ENCODE measurements at regions not wholly inside any gene's neighbourhood (a gene's known extent, or its start where the extent isn't known, plus 50 kb on each side); places are given as distances from the start of the nearest gene placed in this dataset.

DNA sequence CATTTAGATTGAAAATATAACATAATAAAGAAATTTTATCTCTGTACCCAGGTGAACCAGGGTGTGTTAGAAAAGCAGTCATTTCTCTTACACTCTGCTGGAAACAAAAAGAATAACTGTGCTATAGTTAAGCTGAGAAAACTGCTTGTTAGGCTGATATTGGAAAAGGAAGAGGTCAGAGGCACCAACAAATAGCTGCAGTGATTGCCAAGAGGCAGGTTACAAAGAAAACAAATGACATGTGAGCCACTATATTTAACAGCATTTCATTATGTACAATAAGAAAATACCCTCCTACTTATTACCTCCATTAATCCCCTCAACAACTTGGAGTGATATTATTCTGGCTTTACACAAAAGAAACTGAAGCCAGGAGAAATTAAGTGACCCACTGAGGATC is 607.9 kb upstream of the TLE4 start:
- H3K4me3 ChIP-seq: no peak overlapping the region

DNA sequence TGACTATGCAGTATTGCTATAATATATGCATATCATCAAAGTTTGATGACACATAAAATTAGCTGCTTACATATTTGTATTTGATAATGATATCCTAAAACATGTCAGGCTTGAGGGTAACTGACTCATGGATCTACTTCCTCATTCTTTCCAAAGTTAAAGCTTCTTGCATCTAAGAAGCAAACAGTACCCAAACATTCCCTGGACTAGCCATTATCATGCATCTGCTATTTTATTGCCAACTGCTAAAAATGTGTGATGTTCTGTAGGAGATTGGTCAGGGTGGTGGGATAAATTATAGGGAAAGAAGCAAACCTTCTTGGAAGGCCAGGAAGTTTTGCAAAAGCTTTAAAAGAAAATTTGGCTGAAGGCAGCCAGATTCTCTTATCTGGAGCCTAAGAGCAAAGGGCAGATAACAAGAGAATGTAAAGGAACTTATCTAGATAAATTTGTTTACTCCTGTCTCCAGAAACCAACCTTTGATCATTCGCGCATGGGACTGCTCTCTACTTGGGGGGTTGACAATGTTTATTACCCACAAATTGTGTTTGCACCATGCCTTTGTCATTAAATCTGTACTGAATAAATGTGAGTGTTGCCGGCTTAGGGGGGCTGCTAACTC is 604.1 kb upstream of the TLE4 start:
- no peaks in the 10 kb centered on the region for H3K36me3 ChIP-seq
- H3K4me3 ChIP-seq: no peak overlapping the region
- TF ChIP-seq EP300 (IDR thresholded peaks at IDR 0.05) (no peak), POLR2A (IDR thresholded peaks at IDR 0.05) (no peak)
- TF ChIP-seq, protein P1, sequence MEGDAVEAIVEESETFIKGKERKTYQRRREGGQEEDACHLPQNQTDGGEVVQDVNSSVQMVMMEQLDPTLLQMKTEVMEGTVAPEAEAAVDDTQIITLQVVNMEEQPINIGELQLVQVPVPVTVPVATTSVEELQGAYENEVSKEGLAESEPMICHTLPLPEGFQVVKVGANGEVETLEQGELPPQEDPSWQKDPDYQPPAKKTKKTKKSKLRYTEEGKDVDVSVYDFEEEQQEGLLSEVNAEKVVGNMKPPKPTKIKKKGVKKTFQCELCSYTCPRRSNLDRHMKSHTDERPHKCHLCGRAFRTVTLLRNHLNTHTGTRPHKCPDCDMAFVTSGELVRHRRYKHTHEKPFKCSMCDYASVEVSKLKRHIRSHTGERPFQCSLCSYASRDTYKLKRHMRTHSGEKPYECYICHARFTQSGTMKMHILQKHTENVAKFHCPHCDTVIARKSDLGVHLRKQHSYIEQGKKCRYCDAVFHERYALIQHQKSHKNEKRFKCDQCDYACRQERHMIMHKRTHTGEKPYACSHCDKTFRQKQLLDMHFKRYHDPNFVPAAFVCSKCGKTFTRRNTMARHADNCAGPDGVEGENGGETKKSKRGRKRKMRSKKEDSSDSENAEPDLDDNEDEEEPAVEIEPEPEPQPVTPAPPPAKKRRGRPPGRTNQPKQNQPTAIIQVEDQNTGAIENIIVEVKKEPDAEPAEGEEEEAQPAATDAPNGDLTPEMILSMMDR (IDR thresholded peaks at IDR 0.05): no peak
- no peaks in the 10 kb centered on the region for H3K9me3 ChIP-seq
- H3K27ac ChIP-seq: no peak overlapping the region
- H3K4me1 ChIP-seq: no peaks in the 10 kb centered on the region
- no peak for DNase-seq (ENCODE audit: low spot score in 2 of 2)
- H3K27me3 ChIP-seq: no peaks in the 10 kb centered on the region
- 88 to 91% methylated on average over 3 of the region's 3 CpGs for WGBS, 2 donors

More for the DNA sequence above, 607.9 kb upstream of the TLE4 start:
- TF ChIP-seq EP300 (IDR thresholded peaks at IDR 0.05): no peak
- TF ChIP-seq, protein P1 (IDR thresholded peaks at IDR 0.05): no peak
- TF ChIP-seq POLR2A (IDR thresholded peaks at IDR 0.05): no peak
- DNase-seq (ENCODE audit: low spot score in 2 of 2): no peak
- H3K27ac ChIP-seq: no peak overlapping the region
- peaks cover 0 to 8% (median 0%) of the 10 kb centered on the region in 4 donors for H3K9me3 ChIP-seq
- no peaks in the 10 kb centered on the region for H3K36me3 ChIP-seq
- no peaks in the 10 kb centered on the region for H3K4me1 ChIP-seq
- no peaks in the 10 kb centered on the region for H3K27me3 ChIP-seq

DNA sequence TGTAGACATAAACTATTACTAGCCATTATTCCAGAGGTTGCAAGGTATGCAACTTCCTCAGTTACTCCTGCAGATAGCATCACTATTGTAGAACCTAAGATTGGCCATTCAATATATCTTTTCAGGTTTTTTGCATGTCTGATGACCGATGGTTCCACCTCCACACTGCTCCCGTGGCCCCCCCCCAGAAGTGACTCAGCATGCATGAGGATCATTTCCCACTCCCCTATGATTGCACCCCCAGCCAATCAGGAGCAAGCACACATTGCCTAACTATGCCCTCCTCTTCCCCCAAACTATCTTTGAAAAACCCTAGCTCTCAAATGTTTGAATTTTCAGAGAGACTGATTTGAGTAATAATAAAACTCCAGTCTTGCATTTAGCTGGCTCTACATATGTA is 601.4 kb upstream of the TLE4 start:
- Histone ChIP-seq H3K9me3 (no peaks in the 10 kb centered on the region), H3K27ac (no peak overlapping the region), H3K4me3 (no peak overlapping the region), H3K27me3 (no peaks in the 10 kb centered on the region), H3K36me3 (no peaks in the 10 kb centered on the region), H3K4me1 (no peaks in the 10 kb centered on the region)
- no peak for DNase-seq (ENCODE audit: low spot score in 2 of 2)
- WGBS, 2 donors: 85% methylated on average over 2 of the region's 2 CpGs
- no peak for TF ChIP-seq POLR2A (IDR thresholded peaks at IDR 0.05)
- TF ChIP-seq EP300 (IDR thresholded peaks at IDR 0.05): no peak
- TF ChIP-seq, protein P1 (IDR thresholded peaks at IDR 0.05): no peak

DNA sequence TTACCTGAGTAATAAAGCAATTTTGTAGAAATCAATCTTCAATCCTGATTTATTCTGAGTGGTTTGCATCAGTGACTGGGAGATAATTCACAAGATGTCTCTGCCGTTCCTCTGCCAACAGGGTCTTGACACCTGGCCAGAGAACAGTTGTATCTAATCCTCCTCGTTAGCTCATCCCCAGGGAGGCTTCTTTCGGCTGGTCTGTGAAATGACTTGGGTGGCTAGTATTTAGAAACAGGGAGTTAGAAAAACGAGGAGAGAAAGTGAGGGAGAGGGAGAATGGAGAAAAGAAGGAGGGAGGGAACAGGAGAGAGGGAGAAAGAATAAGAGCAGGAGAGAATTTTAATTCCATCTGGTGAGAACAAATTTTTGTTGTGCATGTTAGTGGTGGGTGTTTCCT is 600.2 kb upstream of the TLE4 start:
- Histone ChIP-seq H3K27ac (no peak overlapping the region), H3K27me3 (no peaks in the 10 kb centered on the region), H3K36me3 (no peaks in the 10 kb centered on the region), H3K4me3 (no peak overlapping the region), H3K4me1 (no peaks in the 10 kb centered on the region), H3K9me3 (no peaks in the 10 kb centered on the region)
- TF ChIP-seq POLR2A (IDR thresholded peaks at IDR 0.05) (no peak), EP300 (IDR thresholded peaks at IDR 0.05) (no peak)
- TF ChIP-seq, protein P1 (IDR thresholded peaks at IDR 0.05): no peak
- no peak for DNase-seq (ENCODE audit: low spot score in 2 of 2)
- 32 to 33% methylated on average over 4 of the region's 4 CpGs for WGBS, 2 donors

DNA sequence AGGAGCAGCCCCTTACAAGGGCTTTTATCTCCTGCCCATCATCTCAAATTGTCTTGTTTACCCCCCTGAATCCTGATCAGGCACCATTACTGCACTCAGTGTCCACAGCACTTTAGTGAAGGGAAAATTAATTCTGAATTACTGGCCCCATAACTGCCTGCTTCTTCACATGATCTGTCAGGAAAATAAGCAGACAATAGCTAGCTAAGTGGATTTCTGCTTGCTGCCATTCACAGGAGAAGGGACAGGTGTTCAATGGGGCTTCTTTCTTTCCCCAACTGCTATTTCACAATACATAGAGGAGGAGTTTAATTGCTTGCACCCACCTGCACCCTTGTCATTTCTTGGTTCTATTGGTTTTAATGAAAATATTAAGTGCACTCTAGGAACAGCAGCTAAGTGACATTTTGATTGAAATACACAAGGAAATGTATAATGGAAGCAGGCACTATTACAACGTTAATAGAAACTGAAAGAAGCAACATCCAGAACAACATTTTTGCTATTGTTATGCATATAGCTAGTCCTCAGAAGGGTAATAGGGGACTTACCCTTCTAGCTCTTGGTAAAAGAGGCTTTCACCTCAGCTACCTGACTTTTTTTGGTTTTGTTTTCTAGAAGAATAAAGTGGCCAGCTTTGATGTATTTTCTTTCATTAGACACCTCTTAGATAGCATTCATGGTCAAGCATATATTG is 599.3 kb upstream of the TLE4 start:
- no peak for DNase-seq (ENCODE audit: low spot score in 2 of 2)
- TF ChIP-seq POLR2A (IDR thresholded peaks at IDR 0.05) (no peak), EP300 (IDR thresholded peaks at IDR 0.05) (no peak)
- TF ChIP-seq, protein P1 (IDR thresholded peaks at IDR 0.05): no peak
- 6 to 16% methylated on average over 1 of the region's 1 CpG for WGBS, 2 donors

More for the DNA sequence above, 599.3 kb upstream of the TLE4 start:
- Histone ChIP-seq H3K4me1 (no peaks in the 10 kb centered on the region), H3K9me3 (no peaks in the 10 kb centered on the region), H3K36me3 (no peaks in the 10 kb centered on the region), H3K4me3 (no peak overlapping the region), H3K27me3 (no peaks in the 10 kb centered on the region), H3K27ac (no peak overlapping the region)
